Stimulated activated CD4-positive, alpha-beta T cell treated with anti-CD3 and anti-CD28 coated beads, Interleukin-15, amount 100 ng/mL, for 1 hour (primary cell): ENCODE measurements at regions not wholly inside any gene's neighbourhood (a gene's known extent, or its start where the extent isn't known, plus 50 kb on each side); places are given as distances from the start of the nearest gene placed in this dataset.
"Not testable (repeated sequence)": the region's sequence is repeated elsewhere in the genome, so short reads cannot be mapped to it uniquely, and the experiment has no call there.

Experiments used
- DNase-seq, 2 donors: peaks; one replicate each; pipeline ENCODE4 v3.0.0-alpha.2; 2020; ENCODE audit warnings: low read depth in 1 of 2, low spot score in 1 of 2

GRCh38 chr7:149568218-149568617 lies 70.6 kb upstream of the ZNF746 start:
- DNase-seq = no peak

- DNase-seq = no peak
Measured at GRCh38 chr7:149566103-149566502, 68.5 kb upstream of the ZNF746 start.

GRCh38 chr7:149565096-149565382 lies 67.4 kb upstream of the ZNF746 start:
- DNase-seq = no peak

GRCh38 chr7:149564340-149565095 lies 66.9 kb upstream of the ZNF746 start:
- no peak for DNase-seq

GRCh38 chr7:149562602-149563001 lies 65.0 kb upstream of the ZNF746 start:
- DNase-seq = no peak

- no peak for DNase-seq
Measured at GRCh38 chr7:149561072-149561471, 63.5 kb upstream of the ZNF746 start.

GRCh38 chr7:149559711-149560110 lies 62.1 kb upstream of the ZNF746 start:
- DNase-seq = no peak

GRCh38 chr7:149558149-149558861 lies 60.7 kb upstream of the ZNF746 start:
- DNase-seq = no peak

- not testable (repeated sequence) for DNase-seq
Measured at GRCh38 chr7:149556525-149556924, 58.9 kb upstream of the ZNF746 start.

- DNase-seq = not testable (repeated sequence)
Measured at GRCh38 chr7:149554821-149555220, 57.2 kb upstream of the ZNF746 start.

GRCh38 chr7:149553991-149554390 lies 56.4 kb upstream of the ZNF746 start:
- DNase-seq = not testable (repeated sequence)

- DNase-seq = no peak
Measured at GRCh38 chr7:149552799-149553198, 55.2 kb upstream of the ZNF746 start.
